Heart left ventricle (tissue), 16 donors: ENCODE measurements at regions not wholly inside any gene's neighbourhood (a gene's known extent, or its start where the extent isn't known, plus 50 kb on each side); places are given as distances from the start of the nearest gene placed in this dataset.

ENCODE experiments used
- ATAC-seq, 4 donors: fragments of 200-7000 bp; cut with Tn5 transposase; one replicate each; pipeline ENCODE4 v1.9.1; 2020 to 2022; ENCODE audit warnings: moderate library complexity in 4 of 4, mild to moderate bottlenecking in 3 of 4, moderate number of reproducible peaks in 1 of 4
- DNase-seq, 5 donors: peaks; one replicate each; pipeline ENCODE4 v3.0.0-alpha.2; 2020
- H3K27ac ChIP-seq, 12 donors: fragments of 200-600 bp; sonication (generic) in 4 of 12; one replicate each; pipeline versions ENCODE4 v1.5.0 to v1.8.0; 2016 to 2022; ENCODE audit warnings: mild to moderate bottlenecking in 2 of 12
- H3K27me3 ChIP-seq, 9 donors: fragments of 200-600 bp; sonication (generic) in 2 of 9; one replicate each; pipeline versions ENCODE4 v1.5.1 to v1.8.0; 2016 to 2022; ENCODE audit warnings: mild to moderate bottlenecking in 3 of 9
- H3K36me3 ChIP-seq, 9 donors: fragments of 200-600 bp; sonication (generic) in 2 of 9; one replicate each; pipeline versions ENCODE4 v1.5.0 to v1.8.0; 2018 to 2022; ENCODE audit warnings: mild to moderate bottlenecking in 2 of 9
- H3K4me1 ChIP-seq, 12 donors: fragments of 200-600 bp; sonication (generic) in 4 of 12; one replicate each; pipeline versions ENCODE4 v1.5.0 to v1.8.0; 2016 to 2022; ENCODE audit warnings: mild to moderate bottlenecking in 3 of 12
- H3K4me3 ChIP-seq, 12 donors: fragments of 200-600 bp; sonication (generic) in 4 of 12; one replicate each; pipeline versions ENCODE4 v1.5.0 to v1.8.0; 2017 to 2022; ENCODE audit warnings: mild to moderate bottlenecking in 9 of 12, moderate library complexity in 4 of 12
- H3K9me3 ChIP-seq, 12 donors: fragments of 200-600 bp; sonication (generic) in 4 of 12; one replicate each; pipeline versions ENCODE4 v1.5.0 to v1.8.0; 2016 to 2022; ENCODE audit warnings: mild to moderate bottlenecking in 1 of 12
- CTCF ChIP-seq, 12 donors: fragments of 200-600 bp; sonication (generic) in 4 of 12; IDR thresholded peaks; one replicate each; pipeline versions ENCODE4 v1.5.0 to v1.8.0; 2018 to 2022; ENCODE audit warnings: antibody characterized with exemption in 12 of 12, mild to moderate bottlenecking in 5 of 12
- POLR2A ChIP-seq, 2 donors: fragments of 450-650 bp; IDR thresholded peaks; one replicate each; pipeline ENCODE4 v1.6.1; 2017; ENCODE audit warnings: antibody characterized with exemption in 2 of 2, mild to moderate bottlenecking in 2 of 2, moderate library complexity in 2 of 2
- WGBS, 4 donors: extraction: QIAGEN DNeasy Blood & Tissue Kit in 2 of 4; methylation state at CpG; one replicate each; pipeline versions ENCODE4 v1.1.5 to v1.1.7; 2013 to 2018; 5-methylcytosine and 5-hydroxymethylcytosine counted together
- intact Hi-C, 10 donors: fragments of 100-400 bp; cut with DNase I; formaldehyde crosslinking; loops; one replicate each; pipeline versions ENCODE4 v1.11.1 to v1.14.2; 2022
- microRNA counts, 2 donors: library from miRNA; unstranded; fragments of <30 nt; microRNA quantifications; one replicate each; lab custom pipeline; 2016
- microRNA-seq, 4 donors: library from miRNA; unstranded; fragments of <30 nt; microRNA quantifications; one replicate each; pipeline versions ENCODE4 to v1.2.0, GENCODE V29; 2017 to 2020
- donor health status: ischemic (EF 13 %, LVEDD 7.1; RV severe dilation, severe dysfunction).
- donor health status: healthy with polysubstance abuse.
- donor health status: DM: no; HTN: yes; CAD: no.
- donor health status: DM: no; HTN: no; CAD: no.
- donor health status: ischemic (EF 25% LVEDD 6.9; RV normal size, moderate dysfunction).
- donor health status: ischemic (EF 25% LVEDD 5.7; RV mildly dilated, moderate dysfunction).
- donor health status: healthy.
- donor health status: DM: yes; HTN: yes; CAD: no.
- donor health status: ischemic (EF 35%, LVEDD 5.7; RV mildly dilated, moderate dysfunction).
- donor health status: nonischemic (EF 11% LVEDD 7.7; RV severe dilation, severe dysfunction).
- donor health status: DM: yes; HTN: yes; CAD: no.
- donor health status: PGD.
- donor health status: ischemic (EF 29% LVEDD 5.4; RV normal size, mild dysfunction).
- donor health status: nonischemic (EF 23%, LVEDD 6.1; RV moderate dilation, normal function).

GRCh38 chr3:168156479-168156878, 60.8 kb upstream of the GOLIM4 start:
- Histone ChIP-seq H3K4me1 (peaks cover 0 to 6% (median 0%) of the 10 kb centered on the region in 12 donors), H3K36me3 (no peaks in the 10 kb centered on the region), H3K4me3 (no peak overlapping the region), H3K27me3 (no peaks in the 10 kb centered on the region), H3K27ac (peak overlapping the region in 1 of 12 donors; percentile 19), H3K9me3 (peaks cover 0 to 18% (median 6%) of the 10 kb centered on the region in 12 donors)
- ATAC-seq: peak in 3 of 4 donors; percentile 34 to 59 (median 34)
- TF ChIP-seq CTCF (IDR thresholded peaks at IDR 0.05): no peak
- intact Hi-C loops: no loop called here
- no peak for DNase-seq
- WGBS, 4 donors: 72 to 78% (median 75%) methylated on average over 6 of the region's 6 CpGs

GRCh38 chr3:168155303-168155702, 59.6 kb upstream of the GOLIM4 start:
- TF ChIP-seq CTCF (IDR thresholded peaks at IDR 0.05) (no peak), POLR2A (IDR thresholded peaks at IDR 0.05) (no peak)
- no peaks in the 10 kb centered on the region for H3K27me3 ChIP-seq
- no peak overlapping the region for H3K4me3 ChIP-seq
- H3K4me1 ChIP-seq: no peaks in the 10 kb centered on the region
- intact Hi-C loops: no loop called here
- H3K9me3 ChIP-seq: peaks cover 0 to 18% (median 7%) of the 10 kb centered on the region in 12 donors
- peak in 2 of 4 donors; percentile 18 to 53 for ATAC-seq
- H3K36me3 ChIP-seq: no peaks in the 10 kb centered on the region
- no peak overlapping the region for H3K27ac ChIP-seq
- peak in 1 of 5 donors; percentile 23 for DNase-seq

GRCh38 chr3:168154089-168154488, 58.4 kb upstream of the GOLIM4 start:
- H3K9me3 ChIP-seq: peaks cover 0 to 18% (median 7%) of the 10 kb centered on the region in 12 donors
- 73 to 88% (median 80%) methylated on average over 2 of the region's 2 CpGs for WGBS, 4 donors
- no peak for DNase-seq
- no peak overlapping the region for H3K27ac ChIP-seq
- no peak for ATAC-seq
- intact Hi-C loops: no loop called here
- H3K27me3 ChIP-seq: no peaks in the 10 kb centered on the region
- H3K4me1 ChIP-seq: no peaks in the 10 kb centered on the region
- H3K36me3 ChIP-seq: no peaks in the 10 kb centered on the region
- no peak for TF ChIP-seq CTCF (IDR thresholded peaks at IDR 0.05)
- no peak for TF ChIP-seq POLR2A (IDR thresholded peaks at IDR 0.05)
- no peak overlapping the region for H3K4me3 ChIP-seq

- ATAC-seq (no peak), DNase-seq (no peak)
- H3K27ac ChIP-seq: no peak overlapping the region
- no peaks in the 10 kb centered on the region for H3K36me3 ChIP-seq
- no peaks in the 10 kb centered on the region for H3K4me1 ChIP-seq
- 94 to 96% (median 95%) methylated on average over 1 of the region's 1 CpG for WGBS, 4 donors
- TF ChIP-seq CTCF (IDR thresholded peaks at IDR 0.05) (no peak), POLR2A (IDR thresholded peaks at IDR 0.05) (no peak)
- H3K4me3 ChIP-seq: no peak overlapping the region
- H3K27me3 ChIP-seq: no peaks in the 10 kb centered on the region
- intact Hi-C loops: no loop called here
- H3K9me3 ChIP-seq: peaks cover 0 to 18% (median 7%) of the 10 kb centered on the region in 12 donors
Observed at GRCh38 chr3:168152149-168152548, 56.4 kb upstream of the GOLIM4 start.

MicroRNA genes in the stretch of these regions (microRNA counts, 767-probe panel; counts per million panel counts)
- 0 to 71.6 counts per million in 2 donors for microRNA hsa-miR-551b-3p (lab: Ali Mortazavi, UCI)

Small RNA genes lying in the stretch of these regions (microRNA-seq; reads per million reads assigned to microRNA genes)
- gene MIR551B: 0.26 to 1.2 (median 0.59) reads per million in 4 donors
